Mesodermal cell (in vitro differentiated cells): ENCODE measurements at regions not wholly inside any gene's neighbourhood (a gene's known extent, or its start where the extent isn't known, plus 50 kb on each side); places are given as distances from the start of the nearest gene placed in this dataset.
"Not testable (repeated sequence)": the region's sequence is repeated elsewhere in the genome, so short reads cannot be mapped to it uniquely, and the experiment has no call there.

Experiments
- H3K27ac ChIP-seq: 2 replicates; pipeline ENCODE4 v1.7.0; 2013; ENCODE audit warnings: mild to moderate bottlenecking, low read depth, low read length, moderate library complexity; ENCODE audit not compliant: severe bottlenecking
- H3K36me3 ChIP-seq: 2 replicates; pipeline ENCODE4 v1.7.1; 2013; ENCODE audit warnings: mild to moderate bottlenecking, low read length, moderate library complexity; ENCODE audit not compliant: control insufficient read depth, insufficient read depth
- H3K4me1 ChIP-seq: one replicate; pipeline ENCODE4 v1.7.1; 2013; ENCODE audit warnings: mild to moderate bottlenecking, low read length; ENCODE audit not compliant: insufficient read depth, control insufficient read depth, poor library complexity, severe bottlenecking
- H3K4me3 ChIP-seq: 2 replicates; pipeline ENCODE4 v1.7.0; 2013; ENCODE audit warnings: low read length, control low read depth, mild to moderate bottlenecking; ENCODE audit not compliant: insufficient read depth, poor library complexity, severe bottlenecking; ENCODE audit errors: extremely low read depth
- H3K9me3 ChIP-seq: 2 replicates; pipeline ENCODE4 v1.7.1; 2013; ENCODE audit warnings: mild to moderate bottlenecking, low read length, moderate library complexity; ENCODE audit not compliant: control insufficient read depth
- WGBS, 2 experiments: methylation state at CpG; one replicate each; pipeline ENCODE4 v1.1.5; 2013; ENCODE audit warnings: missing lambda C conversion rate in 2 of 2; ENCODE audit not compliant: insufficient coverage in 2 of 2; 5-methylcytosine and 5-hydroxymethylcytosine counted together

- Histone ChIP-seq H3K27ac (no peak overlapping the region), H3K36me3 (no peaks in the 10 kb centered on the region), H3K4me3 (no peak overlapping the region), H3K9me3 (no peaks in the 10 kb centered on the region), H3K4me1 (no peaks in the 10 kb centered on the region)
- 69 to 79% methylated on average over 2 of the region's 3 CpGs for WGBS, 2 experiments
These were observed 271.8 kb downstream of the SUCLG1 start for GRCh38 chr2:84187258-84187657.

GRCh38 chr2:84181927-84182326, 277.2 kb downstream of the SUCLG1 start:
- H3K4me1 ChIP-seq: no peaks in the 10 kb centered on the region
- no peak overlapping the region for H3K4me3 ChIP-seq
- 85 to 88% methylated on average over 2 of the region's 2 CpGs for WGBS, 2 experiments

GRCh38 chr2:84177733-84178132, 281.3 kb downstream of the SUCLG1 start:
- Histone ChIP-seq H3K4me1 (no peaks in the 10 kb centered on the region), H3K36me3 (no peaks in the 10 kb centered on the region), H3K27ac (no peak overlapping the region), H3K4me3 (no peak overlapping the region), H3K9me3 (no peaks in the 10 kb centered on the region)
- 36 to 72% methylated on average over 2 to 6 of the region's 6 CpGs for WGBS, 2 experiments

More at GRCh38 chr2:84181927-84182326, 277.2 kb downstream of the SUCLG1 start:
- Histone ChIP-seq H3K9me3 (no peaks in the 10 kb centered on the region), H3K27ac (no peak overlapping the region), H3K36me3 (no peaks in the 10 kb centered on the region)

- no peaks in the 10 kb centered on the region for H3K36me3 ChIP-seq
- 76 to 92% methylated on average over 2 to 3 of the region's 3 CpGs for WGBS, 2 experiments
These were observed 283.1 kb downstream of the SUCLG1 start for GRCh38 chr2:84175970-84176369.

GRCh38 chr2:84175340-84175739, 283.7 kb downstream of the SUCLG1 start:
- no peaks in the 10 kb centered on the region for H3K4me1 ChIP-seq
- H3K36me3 ChIP-seq: no peaks in the 10 kb centered on the region
- H3K27ac ChIP-seq: no peak overlapping the region
- H3K9me3 ChIP-seq: no peaks in the 10 kb centered on the region
- no peak overlapping the region for H3K4me3 ChIP-seq
- WGBS, 2 experiments: no CpG with 5 or more reads among the region's 1 CpG

More at GRCh38 chr2:84175970-84176369, 283.1 kb downstream of the SUCLG1 start:
- Histone ChIP-seq H3K4me1 (no peaks in the 10 kb centered on the region), H3K9me3 (no peaks in the 10 kb centered on the region), H3K4me3 (no peak overlapping the region), H3K27ac (no peak overlapping the region)

GRCh38 chr2:84173041-84173440, 286.0 kb downstream of the SUCLG1 start:
- Histone ChIP-seq H3K36me3 (no peaks in the 10 kb centered on the region), H3K4me3 (no peak overlapping the region), H3K27ac (no peak overlapping the region), H3K4me1 (no peaks in the 10 kb centered on the region), H3K9me3 (no peaks in the 10 kb centered on the region)
- no CpG with 5 or more reads among the region's 1 CpG for WGBS, 2 experiments

- H3K9me3 ChIP-seq: no peaks in the 10 kb centered on the region
- no peaks in the 10 kb centered on the region for H3K4me1 ChIP-seq
- no CpG with 5 or more reads among the region's 1 CpG for WGBS, 2 experiments
- H3K4me3 ChIP-seq: no peak overlapping the region
- no peaks in the 10 kb centered on the region for H3K36me3 ChIP-seq
- H3K27ac ChIP-seq: no peak overlapping the region
These were observed 288.1 kb downstream of the SUCLG1 start for GRCh38 chr2:84170979-84171378.

DNA sequence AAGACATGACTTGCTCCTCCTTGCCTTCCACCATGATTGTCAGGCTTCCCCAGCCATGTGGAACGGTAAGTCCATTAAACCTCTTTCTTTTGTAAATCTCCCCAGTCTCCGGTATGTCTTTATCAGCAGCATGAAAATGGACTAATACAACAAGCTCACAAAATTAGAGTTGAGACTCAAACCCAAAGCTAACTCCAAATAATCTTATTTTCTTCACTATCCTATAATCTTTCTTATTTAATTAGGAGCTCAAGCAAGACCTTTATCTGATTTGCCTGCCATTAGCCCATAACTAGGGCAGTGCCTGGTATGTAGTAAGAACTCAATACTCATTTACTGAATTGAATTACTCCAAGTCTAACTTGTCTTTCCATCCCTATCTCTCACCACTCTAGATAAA, 289.2 kb downstream of the SUCLG1 start:
- H3K4me3 ChIP-seq: no peak overlapping the region
- 75 to 100% methylated on average over 2 of the region's 2 CpGs for WGBS, 2 experiments
- no peaks in the 10 kb centered on the region for H3K36me3 ChIP-seq
- H3K9me3 ChIP-seq: no peaks in the 10 kb centered on the region
- H3K4me1 ChIP-seq: no peaks in the 10 kb centered on the region
- no peak overlapping the region for H3K27ac ChIP-seq

GRCh38 chr2:84168552-84168951, 290.5 kb downstream of the SUCLG1 start:
- H3K36me3 ChIP-seq, H3K9me3 ChIP-seq, H3K27ac ChIP-seq, H3K4me3 ChIP-seq, H3K4me1 ChIP-seq: not testable (repeated sequence)
- WGBS, 2 experiments: 80 to 83% methylated on average over 1 of the region's 1 CpG

- Histone ChIP-seq H3K4me1 (no peaks in the 10 kb centered on the region), H3K9me3 (no peaks in the 10 kb centered on the region), H3K27ac (no peak overlapping the region), H3K36me3 (no peaks in the 10 kb centered on the region), H3K4me3 (no peak overlapping the region)
- WGBS, 2 experiments: no CpG with 5 or more reads among the region's 2 CpGs
These were observed 293.8 kb downstream of the SUCLG1 start for GRCh38 chr2:84165256-84165655.

DNA sequence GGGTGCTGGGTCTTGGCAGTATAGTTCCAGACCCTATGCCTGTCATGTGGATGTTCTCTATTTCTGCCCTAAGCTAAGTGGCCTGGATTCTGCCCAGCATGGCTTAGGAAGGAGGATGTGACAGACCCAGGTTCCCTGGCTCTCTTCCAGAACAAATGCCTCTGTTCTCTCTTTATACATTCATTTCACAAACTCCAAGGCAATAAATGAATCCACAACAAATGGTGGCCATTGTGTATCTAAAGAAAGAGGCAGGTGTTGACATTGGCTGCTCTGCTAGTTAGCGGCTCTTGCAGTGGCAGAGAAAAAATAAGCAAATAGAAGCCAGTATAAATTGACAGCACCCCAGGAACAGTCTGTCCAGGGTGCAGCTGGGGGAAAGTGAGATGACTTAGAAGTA, 298.6 kb downstream of the SUCLG1 start:
- no peaks in the 10 kb centered on the region for H3K4me1 ChIP-seq
- H3K9me3 ChIP-seq: no peaks in the 10 kb centered on the region
- no peaks in the 10 kb centered on the region for H3K36me3 ChIP-seq
- H3K4me3 ChIP-seq: no peak overlapping the region
- 92 to 100% methylated on average over 1 of the region's 1 CpG for WGBS, 2 experiments
- no peak overlapping the region for H3K27ac ChIP-seq
